ENCODE measurements at regions not wholly inside any gene's neighbourhood (a gene's known extent, or its start where the extent isn't known, plus 50 kb on each side); places are given as distances from the start of the nearest gene placed in this dataset.
A peak's percentile ranks its signal among the peaks of the same experiment; 100 is the strongest.

GRCh38 chr18:55706898-55707297 is 118.9 kb upstream of the TCF4 start:
- H3K9me3 Mint-ChIP-seq (ENCODE audit: low read depth): peaks cover 25% of the 10 kb centered on the region
- H3K4me1 Mint-ChIP-seq (ENCODE audit: low read depth): peaks cover 8% of the 10 kb centered on the region
- peaks cover 4% of the 10 kb centered on the region for H3K36me3 Mint-ChIP-seq (ENCODE audit: low read depth)
- no peak for DNase-seq (ENCODE audit: low spot score)
- peak overlapping the region; percentile 84 for H3K27ac Mint-ChIP-seq (ENCODE audit: unreplicated experiment)
- H3K4me3 Mint-ChIP-seq (ENCODE audit: unreplicated experiment): no peak overlapping the region
- TF ChIP-seq CTCF (IDR thresholded peaks at IDR 0.05): no peak
- no peaks in the 10 kb centered on the region for H3K27me3 Mint-ChIP-seq (ENCODE audit: low read depth)

- H3K27ac Mint-ChIP-seq (ENCODE audit: unreplicated experiment): no peak overlapping the region
- H3K9me3 Mint-ChIP-seq (ENCODE audit: low read depth): peaks cover 17% of the 10 kb centered on the region
- no peaks in the 10 kb centered on the region for H3K27me3 Mint-ChIP-seq (ENCODE audit: low read depth)
- no peak for DNase-seq (ENCODE audit: low spot score)
- peaks cover 18% of the 10 kb centered on the region for H3K4me1 Mint-ChIP-seq (ENCODE audit: low read depth)
- H3K4me3 Mint-ChIP-seq (ENCODE audit: unreplicated experiment): no peak overlapping the region
- peak; percentile 28 for TF ChIP-seq CTCF (IDR thresholded peaks at IDR 0.05)
- peaks cover 5% of the 10 kb centered on the region for H3K36me3 Mint-ChIP-seq (ENCODE audit: low read depth)
Measured at GRCh38 chr18:55699233-55699765, 111.3 kb upstream of the TCF4 start.

- no peaks in the 10 kb centered on the region for H3K36me3 Mint-ChIP-seq (ENCODE audit: low read depth)
Measured at GRCh38 chr18:55696811-55697210, 108.8 kb upstream of the TCF4 start.

GRCh38 chr18:55695091-55695490 is 107.1 kb upstream of the TCF4 start:
- H3K4me1 Mint-ChIP-seq (ENCODE audit: low read depth): peaks cover 18% of the 10 kb centered on the region
- no peaks in the 10 kb centered on the region for H3K36me3 Mint-ChIP-seq (ENCODE audit: low read depth)
- H3K27me3 Mint-ChIP-seq (ENCODE audit: low read depth): no peaks in the 10 kb centered on the region
- H3K4me3 Mint-ChIP-seq (ENCODE audit: unreplicated experiment): no peak overlapping the region
- H3K27ac Mint-ChIP-seq (ENCODE audit: unreplicated experiment): no peak overlapping the region
- DNase-seq (ENCODE audit: low spot score): no peak
- no peak for TF ChIP-seq CTCF (IDR thresholded peaks at IDR 0.05)
- H3K9me3 Mint-ChIP-seq (ENCODE audit: low read depth): no peaks in the 10 kb centered on the region

More at GRCh38 chr18:55696811-55697210, 108.8 kb upstream of the TCF4 start:
- Mint-ChIP-seq H3K4me1 (ENCODE audit: low read depth) (peaks cover 18% of the 10 kb centered on the region), H3K27ac (ENCODE audit: unreplicated experiment) (no peak overlapping the region), H3K27me3 (ENCODE audit: low read depth) (no peaks in the 10 kb centered on the region), H3K4me3 (ENCODE audit: unreplicated experiment) (no peak overlapping the region), H3K9me3 (ENCODE audit: low read depth) (peaks cover 5% of the 10 kb centered on the region)
- TF ChIP-seq CTCF (IDR thresholded peaks at IDR 0.05): no peak
- DNase-seq (ENCODE audit: low spot score): no peak

GRCh38 chr18:55694291-55694690 is 106.3 kb upstream of the TCF4 start:
- no peak overlapping the region for H3K27ac Mint-ChIP-seq (ENCODE audit: unreplicated experiment)
- H3K27me3 Mint-ChIP-seq (ENCODE audit: low read depth): no peaks in the 10 kb centered on the region
- no peak for TF ChIP-seq CTCF (IDR thresholded peaks at IDR 0.05)
- H3K4me3 Mint-ChIP-seq (ENCODE audit: unreplicated experiment): no peak overlapping the region
- no peaks in the 10 kb centered on the region for H3K9me3 Mint-ChIP-seq (ENCODE audit: low read depth)
- DNase-seq (ENCODE audit: low spot score): no peak
- H3K36me3 Mint-ChIP-seq (ENCODE audit: low read depth): no peaks in the 10 kb centered on the region
- peaks cover 15% of the 10 kb centered on the region for H3K4me1 Mint-ChIP-seq (ENCODE audit: low read depth)
